ENCODE measurements at regions not wholly inside any gene's neighbourhood (a gene's known extent, or its start where the extent isn't known, plus 50 kb on each side); places are given as distances from the start of the nearest gene placed in this dataset.

DNA sequence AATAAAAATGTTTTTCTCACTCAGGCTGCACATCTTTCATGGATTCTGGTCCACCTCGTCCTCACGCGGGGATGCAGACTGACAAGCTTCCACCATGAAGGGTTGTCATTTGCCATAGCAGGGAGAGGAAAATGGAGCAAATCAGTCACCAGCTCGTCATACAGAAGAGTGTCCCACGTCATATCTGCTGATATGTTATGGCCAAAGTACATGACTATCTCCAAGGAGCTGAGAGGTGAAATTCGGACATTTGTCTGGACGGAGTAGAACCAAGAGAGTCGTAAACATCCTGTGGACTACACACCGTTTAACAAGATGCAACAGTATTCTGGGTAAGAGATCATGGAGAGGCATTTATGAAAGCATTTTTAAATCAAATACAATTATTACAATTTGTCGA, 75.3 kb upstream of the MYOCD start:
- no peak for DNase-seq (ENCODE audit: low spot score)

DNA sequence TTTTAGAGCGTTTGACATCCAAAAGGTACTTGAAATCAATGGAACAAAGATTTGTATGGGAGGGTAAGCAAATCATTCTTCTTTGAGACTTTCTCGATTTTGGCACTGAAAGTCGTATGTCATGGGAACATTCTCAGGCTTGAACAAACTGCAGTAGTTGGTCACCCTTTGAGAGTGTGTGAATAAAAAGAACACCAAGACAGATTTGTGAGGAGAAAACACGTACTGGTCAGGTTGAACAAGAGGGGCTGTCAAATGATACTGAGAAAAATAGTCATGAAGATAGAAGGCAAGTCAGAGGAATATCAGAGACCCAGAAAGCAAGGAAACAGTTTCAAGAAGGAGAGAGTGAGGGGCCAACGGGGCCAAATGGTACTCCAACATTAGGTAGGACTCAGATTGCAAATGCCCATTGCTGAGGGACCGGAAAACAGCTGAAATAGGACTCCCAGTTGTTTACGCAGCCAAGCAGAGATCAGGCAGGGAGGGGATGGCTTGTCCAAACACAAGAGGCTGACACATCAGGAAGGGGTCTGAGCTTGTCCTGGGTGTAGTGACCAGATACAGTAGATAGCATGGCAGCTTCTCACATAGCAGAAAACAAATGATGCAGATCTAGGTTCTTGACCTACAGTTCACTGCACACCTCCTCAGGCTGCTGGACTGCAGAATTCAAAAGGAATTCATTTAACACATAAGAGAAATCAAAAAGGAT, 74.5 kb upstream of the MYOCD start:
- no peak for DNase-seq (ENCODE audit: low spot score)

DNA sequence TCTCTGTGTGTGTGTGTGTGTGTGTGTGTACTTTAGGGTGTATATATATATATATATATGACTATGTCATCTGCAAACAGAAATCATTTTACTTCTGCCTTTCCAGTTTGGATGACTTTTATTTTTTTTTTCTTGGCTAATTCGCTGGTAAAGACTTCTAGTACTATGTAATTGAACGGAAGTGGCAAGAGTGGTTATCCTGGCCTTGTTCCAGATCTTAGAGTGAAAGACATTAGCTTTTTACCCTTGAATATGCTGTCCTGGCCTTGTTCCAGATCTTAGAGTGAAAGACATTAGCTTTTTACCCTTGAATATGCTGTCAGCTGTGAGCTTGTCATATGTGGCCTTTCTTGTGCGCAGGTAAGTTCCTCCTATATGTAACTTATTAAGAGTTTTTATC, 72.7 kb upstream of the MYOCD start:
- DNase-seq (ENCODE audit: low spot score): no peak

DNA sequence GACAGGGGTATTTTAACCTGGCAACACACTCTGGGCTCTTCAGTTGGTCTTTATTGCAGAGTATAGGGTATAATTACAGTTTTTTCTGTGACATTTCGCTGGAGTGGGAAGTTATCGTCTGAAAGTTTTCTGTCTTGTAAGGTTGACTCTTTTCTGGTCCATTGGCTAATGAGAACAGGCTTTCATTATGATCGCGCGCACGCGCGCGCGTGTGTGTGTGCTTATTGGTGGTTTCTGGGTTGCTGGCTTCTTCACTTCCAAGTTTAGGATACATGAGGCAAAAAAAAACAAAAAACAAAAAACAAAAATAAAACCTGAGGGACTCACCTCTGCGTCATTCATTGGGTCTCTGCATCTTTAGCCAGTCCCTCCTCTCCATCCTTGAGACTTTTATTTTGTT, 68.7 kb upstream of the MYOCD start:
- DNase-seq (ENCODE audit: low spot score): no peak

GRCh38 chr17:12597895-12598294, 67.8 kb upstream of the MYOCD start:
- DNase-seq (ENCODE audit: low spot score): no peak

GRCh38 chr17:12599186-12599920, 66.3 kb upstream of the MYOCD start:
- DNase-seq (ENCODE audit: low spot score): no peak

DNA sequence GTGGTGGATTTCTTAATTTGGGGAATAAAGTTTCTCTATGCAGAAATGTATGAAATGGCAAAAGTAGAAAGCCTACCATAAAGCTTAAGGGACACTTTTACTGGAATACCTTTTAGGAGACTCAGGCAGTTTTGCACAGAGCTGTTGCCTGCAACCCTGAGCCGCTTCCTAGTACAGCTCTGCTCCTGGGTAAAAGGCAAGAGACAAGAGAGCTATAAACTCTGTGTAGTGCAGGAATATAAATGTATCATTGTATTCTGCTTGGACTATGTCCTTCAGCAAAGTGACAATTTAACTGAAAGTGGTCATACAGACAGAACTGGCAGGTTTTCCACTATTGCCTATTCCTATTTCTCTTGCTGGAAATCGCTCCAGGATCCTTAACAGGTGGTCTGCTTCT, 65.3 kb upstream of the MYOCD start:
- DNase-seq (ENCODE audit: low spot score): no peak

GRCh38 chr17:12603566-12603965, 62.1 kb upstream of the MYOCD start:
- DNase-seq (ENCODE audit: low spot score): no peak

- no peak for DNase-seq (ENCODE audit: low spot score)
These were observed 60.5 kb upstream of the MYOCD start for GRCh38 chr17:12605222-12605621.

DNA sequence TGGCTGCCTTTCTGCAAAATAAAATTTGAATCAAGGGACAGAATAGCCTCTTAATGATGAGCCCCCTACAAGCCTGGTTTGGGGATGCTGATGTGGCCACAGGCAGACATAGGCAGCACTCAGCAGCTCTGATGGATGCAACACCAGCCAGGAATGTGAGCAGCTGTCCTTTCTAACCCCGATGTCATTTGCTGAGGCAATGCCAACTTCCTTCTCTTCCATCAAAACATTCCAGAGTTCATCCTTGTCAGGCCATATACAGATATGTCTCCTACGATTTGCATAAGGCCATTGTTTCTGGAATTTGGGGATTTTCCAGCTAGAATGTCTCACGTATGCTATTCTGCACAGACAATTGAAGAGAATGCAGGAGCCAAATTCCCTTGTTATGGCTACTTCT, 52.1 kb upstream of the MYOCD start:
- no peak for DNase-seq (ENCODE audit: low spot score)

Data from COLO829 (cell line).